GM12872 (cell line): ENCODE measurements at regions not wholly inside any gene's neighbourhood (a gene's known extent, or its start where the extent isn't known, plus 50 kb on each side); places are given as distances from the start of the nearest gene placed in this dataset.

Experiments
- TF ChIP-seq, protein P1 (sequence below): IDR thresholded peaks from 3 replicates; pipeline ENCODE4 v1.5.1; 2011; ENCODE audit warnings: low read depth, mild to moderate bottlenecking, low read length, moderate library complexity; ENCODE audit not compliant: insufficient read depth

DNA sequence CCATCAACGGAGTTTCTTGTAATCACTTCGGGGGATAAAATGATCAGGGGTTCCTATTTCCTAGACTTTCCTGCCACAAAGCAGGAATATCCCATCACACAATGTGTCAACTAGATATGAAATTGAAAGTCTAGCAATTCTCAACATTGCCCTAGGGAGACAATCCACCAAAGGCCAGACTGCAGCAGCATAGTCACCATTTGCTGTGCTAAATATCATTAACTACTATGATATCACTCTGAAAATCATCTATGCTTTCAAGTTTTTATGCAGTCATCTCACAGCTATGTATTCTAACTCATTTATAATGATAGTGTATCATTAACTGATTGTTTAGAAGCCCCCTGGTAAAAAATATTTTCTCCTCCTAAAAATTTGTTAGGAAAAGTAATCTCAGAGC is 342.6 kb upstream of the CDH6 start:
- TF ChIP-seq, protein P1, sequence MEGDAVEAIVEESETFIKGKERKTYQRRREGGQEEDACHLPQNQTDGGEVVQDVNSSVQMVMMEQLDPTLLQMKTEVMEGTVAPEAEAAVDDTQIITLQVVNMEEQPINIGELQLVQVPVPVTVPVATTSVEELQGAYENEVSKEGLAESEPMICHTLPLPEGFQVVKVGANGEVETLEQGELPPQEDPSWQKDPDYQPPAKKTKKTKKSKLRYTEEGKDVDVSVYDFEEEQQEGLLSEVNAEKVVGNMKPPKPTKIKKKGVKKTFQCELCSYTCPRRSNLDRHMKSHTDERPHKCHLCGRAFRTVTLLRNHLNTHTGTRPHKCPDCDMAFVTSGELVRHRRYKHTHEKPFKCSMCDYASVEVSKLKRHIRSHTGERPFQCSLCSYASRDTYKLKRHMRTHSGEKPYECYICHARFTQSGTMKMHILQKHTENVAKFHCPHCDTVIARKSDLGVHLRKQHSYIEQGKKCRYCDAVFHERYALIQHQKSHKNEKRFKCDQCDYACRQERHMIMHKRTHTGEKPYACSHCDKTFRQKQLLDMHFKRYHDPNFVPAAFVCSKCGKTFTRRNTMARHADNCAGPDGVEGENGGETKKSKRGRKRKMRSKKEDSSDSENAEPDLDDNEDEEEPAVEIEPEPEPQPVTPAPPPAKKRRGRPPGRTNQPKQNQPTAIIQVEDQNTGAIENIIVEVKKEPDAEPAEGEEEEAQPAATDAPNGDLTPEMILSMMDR = no peak

DNA sequence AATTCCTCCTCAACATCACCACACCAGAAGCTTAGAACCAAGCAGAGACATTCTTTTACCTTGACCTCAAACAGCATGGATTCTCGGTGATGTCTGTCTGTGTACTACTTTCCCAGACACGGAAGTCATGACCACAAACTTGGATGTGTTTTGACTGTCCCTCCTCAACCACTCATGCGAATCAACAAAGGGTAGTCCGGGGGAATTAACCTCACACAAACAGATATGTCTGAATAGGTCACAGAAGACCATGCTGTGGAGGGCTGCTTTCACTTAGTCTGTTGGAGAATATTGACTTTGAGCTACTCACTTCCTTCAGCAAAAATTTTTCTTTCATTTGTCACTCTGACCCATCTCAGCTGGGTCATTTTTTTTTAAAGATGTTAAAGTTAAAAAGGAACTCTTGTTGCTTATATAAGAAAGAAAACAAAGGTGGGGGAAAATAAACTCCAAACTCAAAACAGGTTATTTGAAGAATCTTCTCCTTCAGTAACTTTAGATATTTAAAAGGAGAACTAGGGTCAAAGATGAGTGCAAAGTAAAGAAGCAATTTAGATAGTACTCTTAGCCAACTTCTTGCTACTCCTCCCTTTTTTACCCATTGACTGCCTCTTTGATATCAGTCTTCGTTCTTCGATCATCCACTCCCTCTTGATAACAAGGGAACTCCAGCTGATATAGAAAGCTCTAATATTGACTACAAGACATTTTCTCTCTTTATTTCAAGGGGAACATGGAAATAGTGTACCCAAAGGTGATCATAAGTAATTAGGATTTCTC is 343.4 kb upstream of the CDH6 start:
- TF ChIP-seq, protein P1 = no peak

DNA sequence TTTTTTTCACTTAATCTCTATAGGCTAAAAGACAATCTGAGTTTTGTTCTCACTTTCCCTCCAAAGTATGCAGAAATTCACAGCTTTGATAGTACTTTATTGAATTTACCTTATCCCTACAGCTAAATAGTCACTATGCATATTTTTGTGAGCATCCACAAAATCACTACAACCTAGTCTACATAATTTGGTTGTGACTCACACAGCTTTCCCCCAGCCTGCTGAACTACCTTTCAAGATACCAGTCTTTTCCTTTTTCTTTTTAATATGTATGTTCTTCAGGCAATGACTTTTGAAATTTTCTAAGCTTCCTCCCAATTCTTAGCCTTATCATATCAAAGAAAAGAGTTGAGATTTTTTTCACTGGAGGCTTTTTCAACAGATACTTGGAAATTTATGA is 347.3 kb upstream of the CDH6 start:
- TF ChIP-seq, protein P1 = no peak

DNA sequence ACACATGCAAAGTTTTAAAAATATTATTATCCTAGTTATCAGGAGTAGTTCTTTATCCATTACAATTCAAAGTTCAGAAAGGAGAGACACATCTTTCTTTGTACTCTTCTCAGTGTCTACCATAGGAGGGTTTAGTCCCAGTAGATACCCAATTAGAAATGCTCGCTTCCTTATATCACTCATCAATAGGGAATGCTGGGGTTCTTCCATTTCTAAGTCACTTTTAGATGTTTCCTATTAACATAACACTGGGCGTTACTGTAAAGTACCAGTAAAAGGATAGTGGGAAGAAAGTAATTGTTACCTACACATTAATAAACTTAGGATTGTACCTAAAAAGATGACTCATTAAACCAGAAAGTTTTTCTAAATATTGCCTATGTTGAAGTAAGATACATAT is 348.3 kb upstream of the CDH6 start:
- TF ChIP-seq, protein P1 = no peak

DNA sequence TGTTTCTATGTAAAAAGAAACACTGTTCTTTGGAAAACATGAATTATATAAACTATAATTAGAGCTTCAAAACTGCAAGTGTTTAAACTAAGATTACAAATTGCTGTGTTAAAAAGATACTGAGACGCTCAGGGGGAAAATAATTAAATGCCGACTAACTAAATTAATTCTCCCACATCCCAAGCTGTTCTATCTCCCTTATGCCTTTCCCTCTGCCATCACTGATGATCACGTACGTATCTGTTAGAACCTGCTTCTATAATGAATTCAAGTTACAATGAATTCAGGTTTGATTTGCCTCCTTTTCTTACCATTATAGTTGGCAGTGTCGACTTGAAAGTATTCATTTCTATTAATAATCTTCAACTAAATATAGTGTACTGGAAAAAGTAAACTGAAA is 349.9 kb upstream of the CDH6 start:
- TF ChIP-seq, protein P1 = no peak

DNA sequence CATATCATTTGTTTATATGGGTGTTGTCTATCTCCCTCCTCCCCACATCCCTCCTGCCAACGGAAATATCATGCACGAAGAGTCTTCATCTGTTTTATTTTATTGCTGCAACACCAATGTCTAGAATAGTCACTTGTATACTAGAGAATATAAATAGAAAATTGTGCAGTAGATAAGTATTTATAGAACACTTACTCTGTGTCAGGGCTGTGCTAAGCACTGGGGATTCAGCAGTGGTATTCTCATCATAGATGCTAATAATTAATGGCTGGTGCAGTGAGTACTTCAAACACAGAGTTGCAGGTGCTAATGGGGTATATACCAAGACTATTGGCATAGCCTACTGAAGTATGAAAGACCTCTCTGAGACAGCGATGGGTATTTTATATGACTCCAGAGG is 353.5 kb upstream of the CDH6 start:
- TF ChIP-seq, protein P1 = no peak

DNA sequence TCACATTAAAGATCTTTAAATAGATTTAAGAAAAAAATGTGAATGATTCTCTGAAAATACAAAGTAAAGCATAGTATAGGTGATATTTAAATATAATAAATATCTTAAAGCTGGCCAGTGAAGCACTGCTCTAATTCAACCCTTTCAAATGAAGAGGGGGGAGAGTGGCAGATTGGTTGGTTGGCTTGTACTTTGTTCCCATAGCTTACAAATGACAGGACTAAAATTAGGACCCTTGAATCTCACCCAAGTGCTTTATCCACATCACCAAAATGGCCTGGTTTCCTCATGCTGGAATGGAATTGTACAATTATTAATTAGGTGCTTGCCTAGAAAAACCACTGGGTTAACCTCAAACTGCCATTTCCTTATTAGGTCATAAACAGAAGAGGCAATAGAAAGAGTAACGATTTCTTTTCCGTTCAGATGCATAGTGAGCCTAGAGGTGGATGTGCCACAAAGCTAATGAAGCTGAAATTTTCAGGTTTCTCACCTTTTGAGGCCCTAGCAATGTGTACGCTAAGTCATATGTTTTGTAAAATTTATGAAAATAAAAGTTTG is 354.5 kb upstream of the CDH6 start:
- TF ChIP-seq, protein P1 = no peak
